MM.1S (cell line): ENCODE measurements at regions not wholly inside any gene's neighbourhood (a gene's known extent, or its start where the extent isn't known, plus 50 kb on each side); places are given as distances from the start of the nearest gene placed in this dataset.

Experiments used
- EZH2 ChIP-seq: fragments of 300-600 bp; sonication (generic); optimal IDR thresholded peaks from 2 replicates; pipeline ENCODE3; 2017; ENCODE audit warnings: low read depth, mild to moderate bottlenecking, antibody characterized with exemption, low read length, mixed read lengths
- TF ChIP-seq, protein P1 (sequence below): fragments of 300-600 bp; sonication (generic); IDR thresholded peaks from 2 replicates; pipeline ENCODE4 v1.5.1; 2016; ENCODE audit warnings: antibody characterized with exemption, low read length, mixed read lengths

GRCh38 chr5:9766581-9766980 lies 136.4 kb upstream of the TAS2R1 start:
- TF ChIP-seq, protein P1, sequence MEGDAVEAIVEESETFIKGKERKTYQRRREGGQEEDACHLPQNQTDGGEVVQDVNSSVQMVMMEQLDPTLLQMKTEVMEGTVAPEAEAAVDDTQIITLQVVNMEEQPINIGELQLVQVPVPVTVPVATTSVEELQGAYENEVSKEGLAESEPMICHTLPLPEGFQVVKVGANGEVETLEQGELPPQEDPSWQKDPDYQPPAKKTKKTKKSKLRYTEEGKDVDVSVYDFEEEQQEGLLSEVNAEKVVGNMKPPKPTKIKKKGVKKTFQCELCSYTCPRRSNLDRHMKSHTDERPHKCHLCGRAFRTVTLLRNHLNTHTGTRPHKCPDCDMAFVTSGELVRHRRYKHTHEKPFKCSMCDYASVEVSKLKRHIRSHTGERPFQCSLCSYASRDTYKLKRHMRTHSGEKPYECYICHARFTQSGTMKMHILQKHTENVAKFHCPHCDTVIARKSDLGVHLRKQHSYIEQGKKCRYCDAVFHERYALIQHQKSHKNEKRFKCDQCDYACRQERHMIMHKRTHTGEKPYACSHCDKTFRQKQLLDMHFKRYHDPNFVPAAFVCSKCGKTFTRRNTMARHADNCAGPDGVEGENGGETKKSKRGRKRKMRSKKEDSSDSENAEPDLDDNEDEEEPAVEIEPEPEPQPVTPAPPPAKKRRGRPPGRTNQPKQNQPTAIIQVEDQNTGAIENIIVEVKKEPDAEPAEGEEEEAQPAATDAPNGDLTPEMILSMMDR, result no peak
- no peak for TF ChIP-seq EZH2
